B cell (primary cell): ENCODE measurements at regions not wholly inside any gene's neighbourhood (a gene's known extent, or its start where the extent isn't known, plus 50 kb on each side); places are given as distances from the start of the nearest gene placed in this dataset.

Experiments used
- ATAC-seq: fragments of 200-7000 bp; cut with Tn5 transposase; one replicate; pipeline ENCODE4 v1.10.0; 2021; ENCODE audit warnings: low read depth, mild to moderate bottlenecking, moderate number of reproducible peaks, moderate library complexity
- CTCF ChIA-PET: fragments of 350-600 bp; sonication (Branson Sonifier 250); formaldehyde crosslinking; loops from one replicate; lab custom pipeline; 2021; ENCODE audit warnings: antibody characterized with exemption, inconsistent platforms; lab: Charles Lee
- POLR2A ChIA-PET: fragments of 350-600 bp; sonication (Branson Sonifier 250); formaldehyde crosslinking; loops from one replicate; lab custom pipeline; 2021; ENCODE audit warnings: antibody characterized with exemption; lab: Charles Lee
- DNase-seq: peaks from one replicate; pipeline ENCODE4 v3.0.0; 2013
- H2AFZ ChIP-seq: 2 replicates; pipeline ENCODE4 v1.6.1; 2012; ENCODE audit warnings: mild to moderate bottlenecking, low read depth, low read length; ENCODE audit not compliant: insufficient read depth, poor library complexity, severe bottlenecking
- H3K27ac ChIP-seq, 2 donors: 1 replicate in 1 of 2; 2 replicates in 1 of 2; pipeline ENCODE4 v1.5.1; 2012 to 2013; ENCODE audit warnings: low read length in 2 of 2, mild to moderate bottlenecking in 2 of 2, moderate library complexity in 1 of 2
- H3K27me3 ChIP-seq, 4 experiments: fragments of 200-600 bp in 1 of 4; sonication (generic) in 1 of 4; replicated peaks in 1 of 4; 1 replicate in 2 of 4; 2 replicates in 2 of 4; pipeline versions ENCODE4 v1.6.1 to v1.7.0; 2013 to 2016; ENCODE audit warnings: low read length in 3 of 4, mild to moderate bottlenecking in 2 of 4, mixed read lengths in 1 of 4, moderate library complexity in 1 of 4; ENCODE audit not compliant: insufficient read depth in 4 of 4, control insufficient read depth in 3 of 4; ENCODE audit errors: control extremely low read depth in 1 of 4
- H3K36me3 ChIP-seq, 2 experiments: replicated peaks in 1 of 2; 1 replicate in 1 of 2; 2 replicates in 1 of 2; pipeline versions ENCODE4 v1.6.1 to v1.7.1; 2013; ENCODE audit warnings: low read length in 1 of 2; ENCODE audit not compliant: insufficient read depth in 2 of 2, control insufficient read depth in 1 of 2; ENCODE audit errors: control extremely low read depth in 1 of 2, extremely low read depth in 1 of 2
- H3K4me1 ChIP-seq, 2 donors: fragments of 200-600 bp in 1 of 2; sonication (generic) in 1 of 2; 1 replicate in 1 of 2; 2 replicates in 1 of 2; pipeline versions ENCODE4 v1.5.1 to v1.6.1; 2013 to 2017; ENCODE audit warnings: low read length in 2 of 2; ENCODE audit not compliant: control insufficient read depth in 2 of 2, insufficient read depth in 2 of 2
- H3K4me2 ChIP-seq: replicated peaks from 2 replicates; pipeline ENCODE3; 2012; ENCODE audit warnings: mild to moderate bottlenecking, low read depth, low read length; ENCODE audit not compliant: poor library complexity, severe bottlenecking
- H3K4me3 ChIP-seq, 5 experiments: fragments of 200-600 bp in 1 of 5; sonication (generic) in 1 of 5; 1 replicate in 3 of 5; 2 replicates in 2 of 5; pipeline versions ENCODE4 v1.5.1 to v1.7.0; 2011 to 2016; ENCODE audit warnings: low read length in 4 of 5, mild to moderate bottlenecking in 4 of 5, low read depth in 2 of 5, control low read depth in 1 of 5, moderate library complexity in 1 of 5; ENCODE audit not compliant: insufficient read depth in 1 of 5; ENCODE audit errors: control extremely low read depth in 1 of 5, extremely low read depth in 1 of 5
- H3K79me2 ChIP-seq: fragments of 200-600 bp; sonication (generic); one replicate; pipeline ENCODE4 v1.6.0; 2016; ENCODE audit warnings: low read length; ENCODE audit not compliant: control insufficient read depth, insufficient read depth
- H3K9ac ChIP-seq: fragments of 200-600 bp; sonication (generic); 2 replicates; pipeline ENCODE4 v1.6.1; 2017; ENCODE audit warnings: mild to moderate bottlenecking, low read length, moderate library complexity
- H3K9me3 ChIP-seq, 3 donors: one replicate each; pipeline versions ENCODE4 v1.6.1 to v1.7.1; 2013; ENCODE audit warnings: low read length in 2 of 3; ENCODE audit not compliant: control insufficient read depth in 2 of 3, insufficient read depth in 1 of 3; ENCODE audit errors: control extremely low read depth in 1 of 3
- H4K20me1 ChIP-seq: 2 replicates; pipeline ENCODE4 v1.6.0; 2012; ENCODE audit warnings: mild to moderate bottlenecking, low read length; ENCODE audit not compliant: insufficient read depth, control insufficient read depth, poor library complexity, severe bottlenecking
- H3K27ac Mint-ChIP-seq: one replicate; pipeline ENCODE4 v1.8.0; 2021; ENCODE audit warnings: mixed read lengths
- H3K27me3 Mint-ChIP-seq: one replicate; pipeline ENCODE4 v1.8.0; 2021; ENCODE audit warnings: mixed read lengths
- H3K4me1 Mint-ChIP-seq: one replicate; pipeline ENCODE4 v1.8.0; 2021; ENCODE audit warnings: mixed read lengths
- H3K4me3 Mint-ChIP-seq: one replicate; pipeline ENCODE4 v1.8.0; 2021; ENCODE audit warnings: mixed read lengths
- H3K9me3 Mint-ChIP-seq: one replicate; pipeline ENCODE4 v1.8.0; 2022; ENCODE audit warnings: mixed read lengths; ENCODE audit not compliant: insufficient read depth
- CTCF ChIP-seq: fragments of 200-600 bp; IDR thresholded peaks from one replicate; pipeline ENCODE4 v1.8.0; 2022; ENCODE audit warnings: antibody characterized with exemption, mild to moderate bottlenecking
- EZH2 ChIP-seq: IDR thresholded peaks from 2 replicates; pipeline ENCODE4 v1.6.1; 2012; ENCODE audit warnings: borderline replicate concordance, low read depth, mild to moderate bottlenecking, moderate library complexity, low read length; ENCODE audit not compliant: insufficient read depth, poor library complexity, severe bottlenecking
- WGBS: methylation state at CpG from one replicate; pipeline ENCODE4 v1.1.5; 2013; ENCODE audit warnings: missing lambda C conversion rate; ENCODE audit not compliant: insufficient coverage; 5-methylcytosine and 5-hydroxymethylcytosine counted together
- intact Hi-C: fragments of 100-400 bp; cut with micrococcal nuclease; formaldehyde crosslinking; loops from one replicate; pipeline ENCODE4 v1.10.0; 2022

GRCh38 chr15:31269816-31270575, 56.6 kb upstream of the KLF13 start:
- peak overlapping the region; percentile 39 for H3K27ac Mint-ChIP-seq

More at GRCh38 chr15:31269816-31270575, 56.6 kb upstream of the KLF13 start:
- POLR2A ChIA-PET, result interaction anchor here (0.8 kb wide), 1 partner anchor 42 kb away, joined by 3 read pairs; no protein-coding TSS in a partner anchor
- Mint-ChIP-seq H3K9me3 (no peaks in the 10 kb centered on the region), H3K4me1 (peaks cover 63% of the 10 kb centered on the region), H3K4me3 (no peak overlapping the region), H3K27me3 (no peaks in the 10 kb centered on the region)
- no peaks in the 10 kb centered on the region for H4K20me1 ChIP-seq
- H3K4me3 ChIP-seq, result no peak overlapping the region
- H3K9me3 ChIP-seq, result no peaks in the 10 kb centered on the region
- 93% methylated on average over 4 of the region's 5 CpGs for WGBS
- H3K79me2 ChIP-seq, result peaks cover 6% of the 10 kb centered on the region
- H3K4me1 ChIP-seq, result peaks cover 48 to 60% of the 10 kb centered on the region in 2 donors
- DNase-seq (no peak), ATAC-seq (no peak)
- intact Hi-C loops, result no loop called here
- no peaks in the 10 kb centered on the region for H3K36me3 ChIP-seq
- no peaks in the 10 kb centered on the region for H3K27me3 ChIP-seq
- H3K27ac ChIP-seq, result no peak overlapping the region
- no peak for TF ChIP-seq CTCF
- TF ChIP-seq EZH2, result no peak
- no peak overlapping the region for H3K9ac ChIP-seq
- no peak overlapping the region for H3K4me2 ChIP-seq
- CTCF ChIA-PET, result interaction anchor here (1.1 to 1.4 kb wide), 3 partner anchors 14 to 219 kb away, joined by 3 read pairs; no protein-coding TSS in a partner anchor
- no peak overlapping the region for H2AFZ ChIP-seq
